Keratinocyte (primary cell): ENCODE measurements at regions not wholly inside any gene's neighbourhood (a gene's known extent, or its start where the extent isn't known, plus 50 kb on each side); places are given as distances from the start of the nearest gene placed in this dataset.

Experiments
- EZH2 ChIP-seq: IDR thresholded peaks from one replicate; pipeline ENCODE4 v1.6.1; 2012; ENCODE audit warnings: inconsistent platforms, mild to moderate bottlenecking, low read length, moderate library complexity
- TF ChIP-seq, protein P1 (sequence below), 3 experiments: IDR thresholded peaks in 1 of 3; conservative IDR thresholded peaks in 1 of 3; optimal IDR thresholded peaks in 1 of 3; 2 replicates in 2 of 3; 3 replicates in 1 of 3; pipeline versions ENCODE3 to v1.5.1; 2011; ENCODE audit warnings: low read length in 3 of 3, mild to moderate bottlenecking in 3 of 3, moderate library complexity in 2 of 3, control low read depth in 1 of 3, inconsistent platforms in 1 of 3; ENCODE audit not compliant: insufficient read depth in 2 of 3; ENCODE audit errors: extremely low read depth in 1 of 3

DNA sequence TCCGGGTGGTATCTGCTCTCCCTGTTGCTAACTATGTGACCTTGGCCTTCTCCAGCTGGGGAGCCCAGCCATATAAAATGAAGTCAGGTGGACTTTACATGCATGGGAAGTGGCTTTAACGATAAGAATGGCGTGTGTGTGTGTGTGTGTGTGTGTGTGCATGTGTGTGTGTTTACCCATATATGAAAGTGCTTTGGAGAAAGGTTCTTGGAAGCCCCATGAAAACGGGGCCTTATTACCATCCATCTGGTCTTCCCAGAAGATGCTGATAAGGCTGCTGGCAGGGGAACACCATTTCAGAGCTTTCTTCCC lies 94.8 kb downstream of the LRRC74A start:
- TF ChIP-seq, protein P1, sequence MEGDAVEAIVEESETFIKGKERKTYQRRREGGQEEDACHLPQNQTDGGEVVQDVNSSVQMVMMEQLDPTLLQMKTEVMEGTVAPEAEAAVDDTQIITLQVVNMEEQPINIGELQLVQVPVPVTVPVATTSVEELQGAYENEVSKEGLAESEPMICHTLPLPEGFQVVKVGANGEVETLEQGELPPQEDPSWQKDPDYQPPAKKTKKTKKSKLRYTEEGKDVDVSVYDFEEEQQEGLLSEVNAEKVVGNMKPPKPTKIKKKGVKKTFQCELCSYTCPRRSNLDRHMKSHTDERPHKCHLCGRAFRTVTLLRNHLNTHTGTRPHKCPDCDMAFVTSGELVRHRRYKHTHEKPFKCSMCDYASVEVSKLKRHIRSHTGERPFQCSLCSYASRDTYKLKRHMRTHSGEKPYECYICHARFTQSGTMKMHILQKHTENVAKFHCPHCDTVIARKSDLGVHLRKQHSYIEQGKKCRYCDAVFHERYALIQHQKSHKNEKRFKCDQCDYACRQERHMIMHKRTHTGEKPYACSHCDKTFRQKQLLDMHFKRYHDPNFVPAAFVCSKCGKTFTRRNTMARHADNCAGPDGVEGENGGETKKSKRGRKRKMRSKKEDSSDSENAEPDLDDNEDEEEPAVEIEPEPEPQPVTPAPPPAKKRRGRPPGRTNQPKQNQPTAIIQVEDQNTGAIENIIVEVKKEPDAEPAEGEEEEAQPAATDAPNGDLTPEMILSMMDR (optimal IDR thresholded peaks at IDR 0.05 in 1 of 3, IDR thresholded peaks at IDR 0.05 in 1 of 3, conservative IDR thresholded peaks at IDR 0.05 in 1 of 3; ENCODE audit: extremely low read depth in 1 of 3, insufficient read depth in 2 of 3, low read length in 3 of 3): no peak
- TF ChIP-seq EZH2: no peak
